Vagina (tissue), 2 donors: ENCODE measurements at regions not wholly inside any gene's neighbourhood (a gene's known extent, or its start where the extent isn't known, plus 50 kb on each side); places are given as distances from the start of the nearest gene placed in this dataset.

Source experiments
- CTCF ChIP-seq, 3 experiments: fragments of 450-650 bp in 2 of 3; fragments of 200-600 bp in 1 of 3; sonication (generic) in 1 of 3; IDR thresholded peaks; one replicate each; pipeline ENCODE4 v1.5.1; 2017 to 2019; ENCODE audit warnings: antibody characterized with exemption in 3 of 3, mild to moderate bottlenecking in 2 of 3, moderate library complexity in 2 of 3
- POLR2AphosphoS5 ChIP-seq, 2 donors: sonication (generic); formaldehyde crosslinking; IDR thresholded peaks; one replicate each; pipeline ENCODE4 v1.9.0; 2017; ENCODE audit warnings: antibody characterized with exemption in 2 of 2, mild to moderate bottlenecking in 2 of 2, low read depth in 1 of 2; ENCODE audit not compliant: insufficient read depth in 1 of 2

GRCh38 chr20:7136886-7137285 lies 369.4 kb downstream of the BMP2 start:
- TF ChIP-seq CTCF (IDR thresholded peaks at IDR 0.05) (no peak), POLR2AphosphoS5 (IDR thresholded peaks at IDR 0.05; ENCODE audit: insufficient read depth in 1 of 2, low read depth in 1 of 2) (no peak)
